ENCODE measurements at regions not wholly inside any gene's neighbourhood (a gene's known extent, or its start where the extent isn't known, plus 50 kb on each side); places are given as distances from the start of the nearest gene placed in this dataset.

DNA sequence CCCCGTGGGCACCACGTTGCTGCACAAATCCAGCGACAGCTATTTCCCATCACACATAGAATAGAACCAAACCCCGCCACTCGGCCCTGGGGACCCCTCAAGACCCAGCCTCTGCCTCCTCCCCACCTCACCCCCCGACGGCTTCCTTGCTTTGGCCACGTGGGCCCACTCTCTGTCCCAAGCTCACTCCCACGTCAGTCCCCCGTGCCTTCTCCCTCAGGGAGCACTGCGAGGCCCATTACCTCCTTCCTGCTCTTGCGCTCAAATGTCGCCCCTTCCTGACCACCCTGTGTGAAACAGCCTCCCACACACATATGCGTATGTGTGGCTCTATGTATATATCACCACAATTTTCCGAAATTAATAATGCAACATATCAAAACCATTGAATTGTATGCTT lies 239.7 kb downstream of the SH3BP4 start:
- FAIRE-seq (no peak), DNase-seq (ENCODE audit: low read depth, low spot score) (no peak)
- Histone ChIP-seq H3K4me3 (replicated peaks in 1 of 3; ENCODE audit: insufficient read depth in 1 of 3, low read depth in 1 of 3, low read length in 3 of 3) (no peak overlapping the region), H2AFZ (ENCODE audit: low read depth, low read length) (no peak overlapping the region), H3K4me2 (ENCODE audit: insufficient read depth, low read length) (no peak overlapping the region), H4K20me1 (replicated peaks; ENCODE audit: control insufficient read depth, extremely low read depth, insufficient read depth, low read length) (no peaks in the 10 kb centered on the region), H3K36me3 (ENCODE audit: control insufficient read depth in 2 of 2, extremely low read depth in 1 of 2, insufficient read depth in 2 of 2, low read length in 2 of 2) (no peaks in the 10 kb centered on the region), H3K27me3 (ENCODE audit: control insufficient read depth in 2 of 2, insufficient read depth in 2 of 2, low read length in 2 of 2) (no peaks in the 10 kb centered on the region), H3K4me1 (ENCODE audit: control insufficient read depth, extremely low read depth, insufficient read depth, low read length) (no peaks in the 10 kb centered on the region), H3K27ac (ENCODE audit: insufficient read depth, low read depth, low read length) (no peak overlapping the region), H3K9ac (replicated peaks; ENCODE audit: extremely low read depth, insufficient read depth, low read length) (no peak overlapping the region), H3K9me3 (replicated peaks; ENCODE audit: control insufficient read depth, insufficient read depth, low read length) (no peaks in the 10 kb centered on the region), H3K9me1 (replicated peaks; ENCODE audit: control insufficient read depth, extremely low read depth, insufficient read depth, low read length) (no peaks in the 10 kb centered on the region), H3K79me2 (ENCODE audit: control insufficient read depth, insufficient read depth, low read length) (no peaks in the 10 kb centered on the region)
- ChIA-PET CTCF (interaction anchor here (1.3 kb wide), 1 partner anchor 31 kb away, joined by 3 read pairs; no protein-coding TSS in a partner anchor), POLR2A (no interaction called here)
- no TSS peak for BruUV-seq (replicated peaks)
- dilution Hi-C loops (cut with MboI; ENCODE audit: extremely low pct_ligation_motif_present, low sequenced_read_pairs) (no loop called here), intact Hi-C loops (cut with micrococcal nuclease) (no loop called here)
- TF ChIP-seq POLR2AphosphoS5 (IDR thresholded peaks at IDR 0.05; ENCODE audit: insufficient read depth, low read depth, low read length) (no peak), JUN (IDR thresholded peaks at IDR 0.05; ENCODE audit: borderline replicate concordance, insufficient read depth, insufficient read length, low read depth) (no peak), FOS (IDR thresholded peaks at IDR 0.05; ENCODE audit: borderline replicate concordance, insufficient read depth, low read length) (no peak), MYC (IDR thresholded peaks at IDR 0.05; ENCODE audit: low read depth, low read length) (no peak), CTCF (IDR thresholded peaks at IDR 0.05; ENCODE audit: extremely low read depth in 1 of 2, insufficient read depth in 1 of 2, low read depth in 1 of 2, low read length in 2 of 2) (no peak), POLR2A (IDR thresholded peaks at IDR 0.05; ENCODE audit: low read depth, low read length) (no peak)
- TF ChIP-seq, protein P1, sequence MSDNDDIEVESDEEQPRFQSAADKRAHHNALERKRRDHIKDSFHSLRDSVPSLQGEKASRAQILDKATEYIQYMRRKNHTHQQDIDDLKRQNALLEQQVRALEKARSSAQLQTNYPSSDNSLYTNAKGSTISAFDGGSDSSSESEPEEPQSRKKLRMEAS (IDR thresholded peaks at IDR 0.05; ENCODE audit: insufficient read depth, insufficient read length) = no peak
